ENCODE measurements at regions not wholly inside any gene's neighbourhood (a gene's known extent, or its start where the extent isn't known, plus 50 kb on each side); places are given as distances from the start of the nearest gene placed in this dataset.

GRCh38 chr2:59737299-59737698 is 816.2 kb downstream of the BCL11A start:
- CTCF ChIA-PET = interaction anchor here (1.0 to 1.2 kb wide), 2 partner anchors 12 to 845 kb away, joined by 3 read pairs; no protein-coding TSS in a partner anchor
- FAIRE-seq = no peak
- H3K4me2 ChIP-seq = no peak overlapping the region
- no peak for ATAC-seq
- TF ChIP-seq ZFP36 (IDR thresholded peaks at IDR 0.05; ENCODE audit: borderline replicate concordance, partially characterized antibody) = no peak
- TF ChIP-seq CEBPB (IDR thresholded peaks at IDR 0.05) = no peak
- no peak for TF ChIP-seq REST (IDR thresholded peaks at IDR 0.05)
- no peak for TF ChIP-seq MAX (IDR thresholded peaks at IDR 0.05)
- TF ChIP-seq MAZ (IDR thresholded peaks at IDR 0.05; ENCODE audit: borderline replicate concordance, low read depth, low read length) = no peak
- TF ChIP-seq PBX3 (IDR thresholded peaks at IDR 0.05) = no peak
- no peak for TF ChIP-seq EHMT2 (IDR thresholded peaks at IDR 0.05; ENCODE audit: low read depth)
- TF ChIP-seq POLR2A (IDR thresholded peaks at IDR 0.05; ENCODE audit: low read length) = no peak
- no peak for TF ChIP-seq CTCF (IDR thresholded peaks at IDR 0.05)
- no peak for TF ChIP-seq RAD21 (conservative IDR thresholded peaks at IDR 0.05 in 1 of 2, IDR thresholded peaks at IDR 0.05 in 1 of 2)
- TF ChIP-seq HES2 (IDR thresholded peaks at IDR 0.05) = no peak
- TF ChIP-seq BHLHE40 (IDR thresholded peaks at IDR 0.05; ENCODE audit: low read depth, low read length) = no peak
- no peak for TF ChIP-seq NR3C1 (IDR thresholded peaks at IDR 0.05)
- H3K27ac ChIP-seq = no peak overlapping the region
- H3K4me3 ChIP-seq = no peak overlapping the region
- no peaks in the 10 kb centered on the region for H3K9me3 ChIP-seq
- POLR2A ChIA-PET = no interaction called here
- H3K4me1 ChIP-seq = no peaks in the 10 kb centered on the region
- DNase-seq (ENCODE audit: low read depth in 1 of 2, low spot score in 1 of 2) = no peak

- no peak overlapping the region for H3K27ac ChIP-seq
- ATAC-seq (no peak), DNase-seq (ENCODE audit: low read depth in 1 of 2, low spot score in 1 of 2) (no peak), FAIRE-seq (no peak)
- no peak overlapping the region for H3K4me2 ChIP-seq
- H3K4me3 ChIP-seq = no peak overlapping the region
- H3K9me3 ChIP-seq = no peaks in the 10 kb centered on the region
- POLR2A ChIA-PET = no interaction called here
- WGBS (ENCODE audit: missing lambda C conversion rate) = 7% methylated on average over 4 of the region's 4 CpGs
- H3K4me1 ChIP-seq = no peaks in the 10 kb centered on the region
- CTCF ChIA-PET = no interaction called here
- TF ChIP-seq TP53 (CRISPR knock-in tag; IDR thresholded peaks at IDR 0.05) = no peak
- no peak for TF ChIP-seq RFX5 (IDR thresholded peaks at IDR 0.05)
- TF ChIP-seq HOXB13 (CRISPR knock-in tag; IDR thresholded peaks at IDR 0.05; ENCODE audit: low read depth) = no peak
- no peak for TF ChIP-seq HES2 (IDR thresholded peaks at IDR 0.05)
- TF ChIP-seq ZNF302 (CRISPR knock-in tag; IDR thresholded peaks at IDR 0.05) = no peak
- no peak for TF ChIP-seq CBX8 (IDR thresholded peaks at IDR 0.05)
- TF ChIP-seq USF2 (IDR thresholded peaks at IDR 0.05) = no peak
- TF ChIP-seq MAZ (IDR thresholded peaks at IDR 0.05; ENCODE audit: borderline replicate concordance, low read depth, low read length) = no peak
- TF ChIP-seq PBX3 (IDR thresholded peaks at IDR 0.05) = no peak
- no peak for TF ChIP-seq ZC3H11A (IDR thresholded peaks at IDR 0.05)
- no peak for TF ChIP-seq RNF2 (IDR thresholded peaks at IDR 0.05; ENCODE audit: borderline replicate concordance, low read depth)
- no peak for TF ChIP-seq PHF8 (IDR thresholded peaks at IDR 0.05; ENCODE audit: borderline replicate concordance, low read depth)
- no peak for TF ChIP-seq KDM1A (IDR thresholded peaks at IDR 0.05; ENCODE audit: low read depth)
- TF ChIP-seq HMGXB4 (CRISPR knock-in tag; IDR thresholded peaks at IDR 0.05; ENCODE audit: borderline replicate concordance) = no peak
- no peak for TF ChIP-seq FOXS1 (CRISPR knock-in tag; IDR thresholded peaks at IDR 0.05)
- no peak for TF ChIP-seq MAX (IDR thresholded peaks at IDR 0.05)
- no peak for TF ChIP-seq JUN (IDR thresholded peaks at IDR 0.05)
Measured at GRCh38 chr2:59734743-59735142, 818.7 kb downstream of the BCL11A start.

Measured in A549 (cell line).